Neural progenitor cell (in vitro differentiated cells): ENCODE measurements at regions not wholly inside any gene's neighbourhood (a gene's known extent, or its start where the extent isn't known, plus 50 kb on each side); places are given as distances from the start of the nearest gene placed in this dataset.

Experiments
- CTCF ChIP-seq: fragments of 200-600 bp; sonication (generic); IDR thresholded peaks from 2 replicates; pipeline ENCODE4 v1.5.1; 2017; ENCODE audit warnings: antibody characterized with exemption, mild to moderate bottlenecking
- EZH2 ChIP-seq: fragments of 200-600 bp; sonication (generic); IDR thresholded peaks from 2 replicates; pipeline ENCODE4 v1.6.1; 2017; ENCODE audit warnings: antibody characterized with exemption, mild to moderate bottlenecking, moderate library complexity

DNA sequence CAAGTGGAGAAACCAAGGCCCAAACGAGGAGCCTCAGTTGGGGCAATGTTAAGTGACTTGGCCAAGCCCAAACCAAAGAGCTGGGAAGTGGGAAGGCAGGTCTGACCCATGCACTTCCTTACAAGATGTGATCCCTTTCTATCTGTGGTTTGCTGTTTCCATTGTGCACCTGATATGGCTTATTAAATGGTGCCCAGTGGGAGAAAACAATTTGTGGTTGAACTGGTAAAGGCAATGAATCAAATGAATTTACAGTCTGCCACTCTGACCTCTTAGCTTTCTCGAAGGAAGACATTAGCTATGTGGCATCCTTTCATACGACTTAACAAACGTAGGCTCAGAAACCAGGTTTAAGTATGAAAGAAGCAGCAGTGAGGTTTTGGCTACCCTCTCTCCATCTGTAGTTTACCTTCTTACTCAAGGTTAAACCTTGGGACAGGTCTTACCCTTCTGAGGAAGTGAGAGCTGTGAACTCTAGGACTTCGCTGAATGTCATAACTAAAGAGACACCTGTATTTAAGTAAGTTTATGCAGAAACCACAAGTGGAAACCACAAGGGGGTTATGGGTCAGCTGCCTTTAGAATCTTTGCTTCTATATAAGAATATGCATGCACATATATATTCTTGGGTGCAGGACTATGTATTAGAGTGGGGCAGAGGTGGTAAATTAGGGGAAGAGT lies 100.5 kb upstream of the SPATA31D4 start:
- no peak for TF ChIP-seq CTCF
- TF ChIP-seq EZH2, result no peak
